ENCODE measurements at regions not wholly inside any gene's neighbourhood (a gene's known extent, or its start where the extent isn't known, plus 50 kb on each side); places are given as distances from the start of the nearest gene placed in this dataset.

DNA sequence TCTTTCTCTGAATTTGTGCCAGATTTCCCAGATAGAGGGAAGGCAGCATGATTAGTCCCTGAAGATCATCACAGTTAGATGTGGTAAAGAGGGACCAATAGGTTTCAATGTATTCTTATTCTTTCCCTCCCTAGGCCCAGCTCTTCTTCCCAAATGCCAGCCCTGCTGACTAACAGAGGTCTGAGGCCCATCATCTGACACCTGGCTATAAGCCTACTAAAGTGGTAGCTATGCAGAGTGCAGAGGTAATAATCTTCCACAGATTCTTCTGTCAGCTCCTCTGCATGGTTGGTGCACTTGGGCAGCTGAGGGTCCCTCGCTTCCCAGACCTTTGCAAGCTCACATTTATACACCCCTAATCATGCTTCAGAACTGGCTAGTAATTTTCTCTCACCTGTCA, 63.7 kb upstream of the PZP start:
- TF ChIP-seq RXRA (IDR thresholded peaks at IDR 0.05) (no peak), REST (IDR thresholded peaks at IDR 0.05) (no peak), GABPA (IDR thresholded peaks at IDR 0.05 in 1 of 2, conservative IDR thresholded peaks at IDR 0.05 in 1 of 2) (no peak), CTCF (IDR thresholded peaks at IDR 0.05; ENCODE audit: low read depth, low read length, missing input control) (no peak), JUND (IDR thresholded peaks at IDR 0.05) (no peak), ATF3 (IDR thresholded peaks at IDR 0.05) (no peak), HNF4G (IDR thresholded peaks at IDR 0.05) (no peak), RAD21 (IDR thresholded peaks at IDR 0.05) (no peak), YY1 (IDR thresholded peaks at IDR 0.05) (no peak), EGR1 (IDR thresholded peaks at IDR 0.05; ENCODE audit: low read depth in 2 of 2) (no peak)
